ENCODE measurements at regions not wholly inside any gene's neighbourhood (a gene's known extent, or its start where the extent isn't known, plus 50 kb on each side); places are given as distances from the start of the nearest gene placed in this dataset.

DNA sequence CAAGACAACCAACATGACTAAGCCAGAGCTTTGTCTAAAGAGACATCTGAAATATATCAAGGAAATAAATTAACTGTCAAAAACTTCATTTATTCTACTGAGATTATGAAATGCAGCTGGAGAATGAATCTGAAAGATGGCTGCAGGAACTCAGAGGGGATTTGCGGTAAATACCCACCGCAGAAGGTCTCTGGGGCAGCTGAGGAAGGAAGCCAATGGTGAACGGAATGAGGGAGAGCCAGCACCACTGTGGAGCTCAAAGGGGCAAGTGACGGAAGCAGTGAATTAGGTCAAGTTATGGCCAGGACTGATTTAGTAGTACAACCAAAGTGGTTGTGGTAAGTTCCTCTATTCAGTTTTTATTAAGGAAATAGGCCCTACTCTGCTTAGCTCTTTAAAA, 215.3 kb upstream of the GLI3 start:
- 67 to 79% methylated on average over 4 of the region's 4 CpGs for WGBS, 2 donors
- no peak for DNase-seq (ENCODE audit: low spot score in 2 of 2)
- intact Hi-C loops (cut with DNase I; ENCODE audit: low total_unique reads), result no loop called here
- H3K4me3 ChIP-seq (ENCODE audit: low read depth, poor library complexity, severe bottlenecking), result no peak overlapping the region
- TF ChIP-seq POLR2A (IDR thresholded peaks at IDR 0.05) (no peak), CTCF (IDR thresholded peaks at IDR 0.05) (no peak)

- H3K4me3 ChIP-seq (ENCODE audit: low read depth, poor library complexity, severe bottlenecking), result no peak overlapping the region
- TF ChIP-seq CTCF (IDR thresholded peaks at IDR 0.05) (no peak), POLR2A (IDR thresholded peaks at IDR 0.05) (no peak)
- intact Hi-C loops (cut with DNase I; ENCODE audit: low total_unique reads), result no loop called here
- WGBS, 2 donors, result 93 to 95% methylated on average over 5 of the region's 5 CpGs
- DNase-seq (ENCODE audit: low spot score in 2 of 2), result no peak
Measured at GRCh38 chr7:42449431-42449830, 212.4 kb upstream of the GLI3 start.

DNA sequence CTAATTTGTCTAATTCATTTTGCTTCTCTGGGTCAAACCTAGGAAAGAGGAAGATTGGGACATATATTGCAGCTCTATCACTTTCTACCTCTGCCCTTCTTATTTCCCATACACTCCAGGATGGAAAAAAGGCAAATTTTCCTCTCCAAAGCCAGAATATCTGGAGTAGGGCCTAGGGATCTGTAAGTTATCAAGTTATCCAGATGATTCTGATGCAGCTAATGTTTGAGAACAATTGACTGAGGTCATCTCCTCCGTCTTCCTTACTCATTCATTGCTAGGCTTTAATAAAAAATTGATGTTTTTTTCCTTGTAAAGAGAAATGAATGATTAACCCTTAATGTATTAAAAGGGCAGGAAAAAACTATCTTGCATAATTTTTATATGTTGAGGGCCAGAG, 211.9 kb upstream of the GLI3 start:
- intact Hi-C loops (cut with DNase I; ENCODE audit: low total_unique reads), result no loop called here
- H3K4me3 ChIP-seq (ENCODE audit: low read depth, poor library complexity, severe bottlenecking), result no peak overlapping the region
- 60 to 64% methylated on average over 1 of the region's 1 CpG for WGBS, 2 donors
- no peak for DNase-seq (ENCODE audit: low spot score in 2 of 2)
- TF ChIP-seq CTCF (IDR thresholded peaks at IDR 0.05) (no peak), POLR2A (IDR thresholded peaks at IDR 0.05) (no peak)

DNA sequence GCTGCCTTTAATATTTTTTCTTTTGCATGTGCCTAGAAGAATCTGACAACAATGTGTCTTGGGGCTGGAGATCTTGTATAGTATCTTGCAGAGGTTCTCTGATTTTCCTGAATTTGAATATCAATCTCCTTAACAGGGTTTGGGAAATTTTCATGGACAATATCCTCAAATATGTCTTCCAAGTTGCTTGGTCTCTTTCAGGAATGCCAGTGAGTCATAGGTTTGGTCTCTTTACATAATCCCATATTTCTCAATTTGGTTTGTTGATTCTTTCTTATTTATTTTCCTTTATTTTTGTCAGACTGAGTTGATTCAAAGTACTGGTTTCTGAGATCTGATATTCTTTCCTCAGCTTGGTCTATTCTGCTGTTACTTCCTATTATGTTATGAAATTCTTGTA, 208.7 kb upstream of the GLI3 start:
- intact Hi-C loops (cut with DNase I; ENCODE audit: low total_unique reads), result no loop called here
- TF ChIP-seq CTCF (IDR thresholded peaks at IDR 0.05), result no peak
- TF ChIP-seq POLR2A (IDR thresholded peaks at IDR 0.05), result no peak

DNA sequence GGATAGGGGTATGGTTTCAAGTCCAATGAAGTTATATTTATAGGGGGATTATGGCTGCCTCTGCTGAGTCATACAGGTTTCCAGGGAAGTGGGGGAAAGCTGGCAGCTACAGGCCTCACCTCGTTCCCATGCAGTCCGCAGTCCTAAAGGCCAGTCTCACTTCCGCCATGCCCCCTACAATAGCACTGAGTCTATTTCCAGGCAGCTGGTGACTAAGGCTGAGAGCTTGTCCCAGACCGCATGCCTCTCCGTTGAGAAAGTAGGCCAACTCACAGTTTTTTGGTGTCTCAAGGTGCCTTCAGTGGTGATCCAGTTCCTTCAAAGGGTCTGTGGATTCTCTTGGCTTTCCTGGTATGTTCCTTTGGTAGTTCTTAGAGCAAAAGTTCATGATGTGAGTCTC, 203.9 kb upstream of the GLI3 start:
- TF ChIP-seq POLR2A (IDR thresholded peaks at IDR 0.05) (no peak), CTCF (IDR thresholded peaks at IDR 0.05) (no peak)
- 95 to 96% methylated on average over 5 of the region's 5 CpGs for WGBS, 2 donors
- no peak for DNase-seq (ENCODE audit: low spot score in 2 of 2)
- intact Hi-C loops (cut with DNase I; ENCODE audit: low total_unique reads), result no loop called here
- H3K4me3 ChIP-seq (ENCODE audit: low read depth, poor library complexity, severe bottlenecking), result no peak overlapping the region

More for the DNA sequence above, 208.7 kb upstream of the GLI3 start:
- H3K4me3 ChIP-seq (ENCODE audit: low read depth, poor library complexity, severe bottlenecking), result no peak overlapping the region
- DNase-seq (ENCODE audit: low spot score in 2 of 2), result no peak

DNA sequence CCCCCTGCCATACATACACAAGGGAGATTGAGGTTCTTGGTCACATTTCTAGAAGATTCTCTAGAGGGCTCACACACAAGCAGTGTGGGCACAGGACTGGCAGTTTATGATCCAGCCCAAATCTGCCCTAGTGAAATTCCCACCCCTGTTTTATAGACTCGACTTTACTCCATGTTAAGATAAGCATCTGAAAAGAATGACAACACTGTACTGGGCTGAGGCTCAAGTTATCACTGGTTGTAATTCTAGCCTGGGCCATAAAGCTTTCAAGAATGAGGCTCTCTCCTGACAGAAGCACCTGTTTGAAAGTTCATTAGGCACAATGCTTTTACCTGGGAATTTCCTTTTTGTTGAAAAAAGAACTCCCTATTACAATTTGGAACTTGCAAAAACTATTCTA, 195.6 kb upstream of the GLI3 start:
- WGBS, 2 donors, result 5 to 21% methylated on average over 1 of the region's 1 CpG
- TF ChIP-seq POLR2A (IDR thresholded peaks at IDR 0.05), result no peak
- no peak for TF ChIP-seq CTCF (IDR thresholded peaks at IDR 0.05)
- no peak for DNase-seq (ENCODE audit: low spot score in 2 of 2)
- no peak overlapping the region for H3K4me3 ChIP-seq (ENCODE audit: low read depth, poor library complexity, severe bottlenecking)
- intact Hi-C loops (cut with DNase I; ENCODE audit: low total_unique reads), result no loop called here
